ENCODE measurements at regions not wholly inside any gene's neighbourhood (a gene's known extent, or its start where the extent isn't known, plus 50 kb on each side); places are given as distances from the start of the nearest gene placed in this dataset.

DNA sequence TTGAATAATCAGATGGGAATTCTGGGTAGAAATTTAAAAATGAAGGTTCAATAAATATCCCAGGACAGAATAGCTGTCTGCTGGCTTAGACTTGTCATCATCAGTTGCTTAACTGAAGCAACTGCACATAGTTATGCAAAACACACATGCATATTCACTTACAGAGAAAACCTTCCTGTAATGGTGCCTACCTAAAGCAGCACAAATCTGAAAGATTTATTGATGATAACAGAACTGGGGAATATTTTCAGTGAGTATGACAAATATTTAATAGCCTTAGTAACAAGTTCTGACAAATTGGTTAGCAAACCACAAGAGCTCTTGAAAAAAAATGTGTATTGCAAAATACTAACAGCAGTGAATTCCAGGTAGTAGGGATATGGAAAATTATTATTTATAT lies 606.8 kb upstream of the BOD1L1 start:
- no peak for DNase-seq (ENCODE audit: low read depth, low spot score)

GRCh38 chr4:14236359-14236758 lies 608.8 kb upstream of the BOD1L1 start:
- DNase-seq (ENCODE audit: low read depth, low spot score) = no peak

GRCh38 chr4:14237911-14238310 lies 610.4 kb upstream of the BOD1L1 start:
- DNase-seq (ENCODE audit: low read depth, low spot score) = no peak

DNA sequence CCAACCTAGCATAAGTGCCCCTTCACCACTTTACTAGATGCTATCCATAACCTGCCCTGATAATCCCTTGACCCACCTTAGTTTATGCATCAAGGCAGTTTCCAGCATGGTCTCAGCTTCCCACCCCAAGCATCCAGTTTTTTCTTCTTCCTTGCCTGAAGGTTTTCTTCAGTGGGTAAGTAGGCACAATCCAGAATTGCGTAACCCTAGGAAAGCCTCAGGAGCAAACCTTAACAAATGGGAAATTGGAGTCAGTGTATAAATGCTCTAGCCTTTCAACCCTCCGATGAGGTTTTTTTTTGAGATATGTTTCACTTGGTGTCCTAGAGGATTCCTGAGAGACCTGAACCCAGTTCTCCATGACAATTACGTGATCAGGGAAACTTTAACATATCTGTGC lies 614.0 kb upstream of the BOD1L1 start:
- no peak for DNase-seq (ENCODE audit: low read depth, low spot score)

GRCh38 chr4:14247767-14248166 lies 620.2 kb upstream of the BOD1L1 start:
- no peak for DNase-seq (ENCODE audit: low read depth, low spot score)

DNA sequence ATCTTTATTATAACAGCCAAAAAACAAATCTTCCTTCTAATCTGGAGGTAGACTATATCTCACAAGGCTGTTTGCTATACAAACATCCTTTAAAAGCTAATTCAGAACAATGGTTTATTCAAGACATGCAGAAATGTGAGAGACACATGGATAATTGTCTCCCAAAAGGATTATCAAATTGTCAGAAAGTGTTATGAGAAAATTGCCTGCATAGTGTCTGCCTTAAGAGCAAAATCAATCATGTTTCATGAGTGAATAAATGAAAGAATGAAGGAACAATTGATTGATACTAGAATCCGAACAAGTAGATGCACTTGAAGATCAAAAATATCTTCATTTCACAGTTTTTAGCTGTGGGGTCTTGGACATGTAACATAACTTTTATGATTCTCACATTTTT lies 621.7 kb upstream of the BOD1L1 start:
- DNase-seq (ENCODE audit: low read depth, low spot score) = no peak

GRCh38 chr4:14254252-14254651 lies 626.7 kb upstream of the BOD1L1 start:
- DNase-seq (ENCODE audit: low read depth, low spot score) = no peak

GRCh38 chr4:14254926-14255325 lies 627.4 kb upstream of the BOD1L1 start:
- DNase-seq (ENCODE audit: low read depth, low spot score) = no peak

- DNase-seq (ENCODE audit: low read depth, low spot score) = no peak
Measured at GRCh38 chr4:14257903-14258302, 630.4 kb upstream of the BOD1L1 start.

DNA sequence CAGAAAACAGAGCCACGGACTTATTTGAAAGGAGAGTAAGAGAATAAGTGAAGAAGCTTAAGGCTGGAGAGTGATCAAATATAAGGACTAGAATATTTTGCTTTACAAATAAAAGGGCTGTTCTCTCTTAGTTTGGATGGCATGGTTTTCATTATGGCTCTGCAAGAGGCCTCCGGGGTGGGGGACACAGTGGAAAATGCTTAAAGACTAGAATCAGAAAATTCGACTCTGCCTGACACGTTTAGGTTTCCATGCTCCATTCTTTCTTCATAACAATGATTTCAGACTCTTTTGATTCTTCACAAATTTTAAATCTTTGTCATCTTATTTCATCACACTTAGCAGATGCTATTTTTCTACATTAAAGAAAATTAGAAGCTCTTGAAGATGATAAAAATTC lies 632.4 kb upstream of the BOD1L1 start:
- no peak for DNase-seq (ENCODE audit: low read depth, low spot score)

- DNase-seq (ENCODE audit: low read depth, low spot score) = no peak
Measured at GRCh38 chr4:14260591-14260990, 633.1 kb upstream of the BOD1L1 start.

DNA sequence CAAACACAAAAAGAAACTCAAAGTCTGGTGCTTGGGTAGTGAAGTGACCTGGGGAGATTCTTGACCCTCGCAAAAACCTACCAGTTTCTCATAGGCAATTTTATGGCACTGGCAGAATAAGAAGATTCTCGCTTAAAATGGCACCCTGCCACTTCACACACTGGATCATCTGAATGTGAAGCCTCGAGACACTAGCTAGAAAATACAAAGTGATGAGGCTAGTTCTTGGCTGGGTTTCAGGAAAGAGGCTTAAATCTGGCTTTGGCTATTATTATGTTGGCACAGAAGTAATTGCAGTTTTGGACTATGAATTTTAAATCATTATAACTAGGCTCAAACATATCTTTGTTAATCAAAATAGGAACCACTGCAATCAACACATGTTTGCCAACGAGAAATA lies 634.7 kb upstream of the BOD1L1 start:
- no peak for DNase-seq (ENCODE audit: low read depth, low spot score)

- DNase-seq (ENCODE audit: low read depth, low spot score) = no peak
Measured at GRCh38 chr4:14264437-14264836, 636.9 kb upstream of the BOD1L1 start.

DNA sequence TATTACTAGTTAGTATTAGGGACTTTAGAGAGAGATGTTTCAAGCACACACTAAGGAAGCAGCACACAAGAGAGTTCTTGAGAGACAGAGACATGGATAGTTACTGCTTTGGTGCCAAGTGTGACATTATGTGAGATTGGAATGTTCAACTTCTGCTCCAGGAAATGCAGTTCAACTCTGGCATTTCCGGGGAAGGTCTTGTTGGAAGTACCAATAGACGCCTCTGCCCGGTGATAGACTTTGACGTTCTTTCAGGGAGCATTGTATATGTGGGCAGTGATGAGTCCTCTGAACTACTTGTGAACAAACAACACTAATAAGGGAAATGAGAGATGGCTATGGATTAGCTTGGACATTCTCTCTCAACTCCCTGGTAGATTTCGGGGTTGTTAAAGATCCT lies 638.1 kb upstream of the BOD1L1 start:
- no peak for DNase-seq (ENCODE audit: low read depth, low spot score)

GRCh38 chr4:14267373-14268060 lies 640.0 kb upstream of the BOD1L1 start:
- DNase-seq (ENCODE audit: low read depth, low spot score) = no peak

- no peak for DNase-seq (ENCODE audit: low read depth, low spot score)
Measured at GRCh38 chr4:14269824-14270223, 642.3 kb upstream of the BOD1L1 start.

GRCh38 chr4:14272206-14272605 lies 644.7 kb upstream of the BOD1L1 start:
- DNase-seq (ENCODE audit: low read depth, low spot score) = no peak

GRCh38 chr4:14277505-14277904 lies 650.0 kb upstream of the BOD1L1 start:
- DNase-seq (ENCODE audit: low read depth, low spot score) = no peak

DNA sequence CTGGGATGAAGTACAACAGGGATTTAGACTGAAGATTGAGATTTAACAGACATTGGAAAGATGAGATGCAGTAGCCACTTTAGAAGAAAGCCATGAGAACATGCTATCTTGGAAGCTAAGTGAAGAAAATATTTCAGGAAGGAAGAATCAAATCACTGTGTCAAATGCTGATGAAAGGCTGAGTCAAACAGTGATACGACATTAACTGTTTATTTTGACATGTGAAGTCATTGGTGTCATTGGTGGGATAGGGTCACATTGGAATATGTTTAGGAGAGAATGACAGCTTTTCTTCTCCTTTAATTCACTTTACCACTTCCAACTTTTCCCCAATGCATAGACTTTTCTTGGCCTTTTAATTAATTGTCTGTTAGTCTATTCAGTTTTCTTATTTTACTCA lies 653.0 kb upstream of the BOD1L1 start:
- no peak for DNase-seq (ENCODE audit: low read depth, low spot score)

DNA sequence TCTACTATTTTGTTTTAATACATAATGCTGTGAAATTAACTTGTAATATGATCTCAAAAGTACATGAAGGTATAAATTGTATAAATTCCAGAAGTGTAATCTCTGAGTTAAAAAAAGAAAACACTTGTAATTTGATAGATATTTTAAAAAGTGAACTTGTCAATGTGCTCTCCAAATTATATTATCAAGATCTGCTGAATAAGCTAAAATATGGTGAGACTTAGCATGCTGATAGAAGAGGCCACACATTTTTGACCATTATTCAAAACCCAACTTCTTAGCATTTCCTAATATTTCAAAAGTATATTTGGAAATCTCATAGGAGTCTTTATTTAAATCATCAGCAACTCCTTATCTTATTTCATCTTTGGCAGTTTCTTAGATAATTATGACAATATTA lies 657.1 kb upstream of the BOD1L1 start:
- no peak for DNase-seq (ENCODE audit: low read depth, low spot score)

- DNase-seq (ENCODE audit: low read depth, low spot score) = no peak
Measured at GRCh38 chr4:14289708-14290107, 662.2 kb upstream of the BOD1L1 start.

DNA sequence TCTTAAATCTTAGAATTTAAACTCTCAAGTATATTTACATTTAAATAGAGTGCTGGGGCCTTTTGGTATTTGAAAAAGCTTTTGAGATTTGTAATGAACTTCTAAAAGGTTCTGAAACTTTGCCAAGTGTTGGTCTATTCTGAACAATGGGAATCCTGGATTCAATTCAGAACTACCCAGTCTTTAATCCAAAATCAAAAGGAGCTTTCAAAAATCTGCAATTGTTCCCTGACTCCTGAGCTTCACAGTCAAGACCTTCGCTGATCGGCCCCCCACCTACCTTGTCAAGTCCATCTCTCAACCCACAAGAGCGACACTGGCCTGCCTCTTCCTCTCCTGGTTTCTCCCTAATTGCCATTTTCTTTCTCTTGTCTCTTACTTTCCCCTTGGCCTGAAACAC lies 666.1 kb upstream of the BOD1L1 start:
- no peak for DNase-seq (ENCODE audit: low read depth, low spot score)

- DNase-seq (ENCODE audit: low read depth, low spot score) = no peak
Measured at GRCh38 chr4:14294611-14295010, 667.1 kb upstream of the BOD1L1 start.

- no peak for DNase-seq (ENCODE audit: low read depth, low spot score)
Measured at GRCh38 chr4:14299166-14299565, 671.6 kb upstream of the BOD1L1 start.
